SKM-1 (cell line): ENCODE measurements at regions not wholly inside any gene's neighbourhood (a gene's known extent, or its start where the extent isn't known, plus 50 kb on each side); places are given as distances from the start of the nearest gene placed in this dataset.

Experiments
- DNase-seq: peaks from one replicate; lab custom pipeline; 2025; ENCODE audit not compliant: unreplicated experiment; lab: John Stamatoyannopoulos, UW

- DNase-seq, result no peak
Observed at GRCh38 chr4:31343061-31343460, 622.9 kb downstream of the PCDH7 start.

- DNase-seq, result no peak
Observed at GRCh38 chr4:31349907-31350306, 629.7 kb downstream of the PCDH7 start.

DNA sequence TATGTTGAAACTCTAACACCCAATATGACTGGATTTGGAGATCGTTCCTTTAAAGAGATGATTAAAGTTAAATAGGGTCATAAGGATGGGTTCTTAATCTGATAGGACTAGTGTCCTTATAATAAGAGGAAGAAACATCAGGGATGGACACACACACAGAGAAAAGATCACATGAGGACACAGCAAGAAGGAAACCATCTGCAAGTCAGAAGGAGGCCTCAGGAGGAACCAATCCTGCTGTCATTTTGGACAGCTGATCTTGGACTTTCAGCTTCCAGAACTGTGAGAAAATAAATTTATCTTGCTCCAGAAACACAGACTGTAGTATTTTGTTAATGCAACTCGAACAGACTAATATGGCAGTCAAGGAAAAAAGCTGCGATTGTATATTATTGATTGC lies 631.5 kb downstream of the PCDH7 start:
- DNase-seq, result no peak

DNA sequence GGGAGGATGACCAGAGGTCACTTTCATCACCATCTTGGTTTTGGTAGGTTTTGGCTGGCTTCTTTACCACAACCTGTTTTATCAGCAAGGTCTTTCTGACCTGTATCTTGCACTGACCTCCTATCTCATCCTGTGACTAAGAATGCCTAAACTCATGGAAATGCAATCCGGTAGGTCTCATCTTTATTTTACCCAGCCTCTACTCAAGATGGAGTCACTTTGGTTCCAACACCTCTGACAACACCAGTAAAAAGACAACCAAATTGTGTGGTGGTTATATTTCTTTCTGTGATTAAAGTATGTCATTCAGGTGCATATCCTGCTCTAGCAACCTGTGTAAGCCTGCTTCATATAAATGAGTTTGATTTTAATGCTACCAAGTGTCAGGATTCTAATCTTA lies 636.7 kb downstream of the PCDH7 start:
- DNase-seq, result no peak

DNA sequence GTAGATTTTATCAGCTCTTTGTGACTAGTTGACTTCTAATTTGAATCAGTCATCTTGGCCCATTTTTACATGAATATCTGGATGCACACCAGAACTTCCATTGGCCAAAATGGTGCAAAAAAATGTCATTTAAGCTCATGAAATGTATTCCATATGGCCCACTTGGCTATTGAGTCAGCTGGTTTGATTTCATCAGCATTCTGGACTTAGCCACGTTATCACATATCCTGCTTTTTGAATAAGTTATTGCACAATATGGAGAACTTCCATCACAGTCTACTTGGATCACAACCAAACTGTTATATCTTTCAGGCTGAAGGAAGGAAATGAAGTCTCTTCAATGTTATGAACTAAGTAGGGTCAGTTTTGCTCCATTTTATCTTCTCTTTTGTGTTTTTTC lies 640.6 kb downstream of the PCDH7 start:
- DNase-seq, result no peak

DNA sequence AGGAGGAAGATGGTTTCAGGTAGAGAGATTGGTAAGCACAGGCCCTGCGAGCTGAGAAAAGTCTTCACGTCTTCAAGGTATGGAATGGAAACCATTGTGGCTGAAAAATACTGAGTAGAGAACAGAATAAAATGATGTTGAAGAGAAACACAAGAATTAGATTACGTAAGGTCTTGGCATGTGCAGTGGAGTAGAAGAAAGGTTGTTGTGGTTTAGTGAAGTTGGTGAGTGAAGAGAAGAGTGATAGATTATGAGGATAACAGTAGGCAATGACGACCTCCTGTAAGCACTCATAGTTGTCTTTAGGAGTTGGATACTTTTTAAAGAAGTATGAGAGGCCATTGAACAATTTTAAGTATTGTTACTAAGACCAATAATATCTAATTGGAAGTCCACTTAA lies 642.6 kb downstream of the PCDH7 start:
- DNase-seq, result no peak

- DNase-seq, result no peak
Observed at GRCh38 chr4:31365006-31365690, 645.0 kb downstream of the PCDH7 start.

GRCh38 chr4:31366041-31366440 lies 645.9 kb downstream of the PCDH7 start:
- no peak for DNase-seq

- peak; percentile 62 for DNase-seq
Observed at GRCh38 chr4:31370866-31371465, 650.8 kb downstream of the PCDH7 start.

DNA sequence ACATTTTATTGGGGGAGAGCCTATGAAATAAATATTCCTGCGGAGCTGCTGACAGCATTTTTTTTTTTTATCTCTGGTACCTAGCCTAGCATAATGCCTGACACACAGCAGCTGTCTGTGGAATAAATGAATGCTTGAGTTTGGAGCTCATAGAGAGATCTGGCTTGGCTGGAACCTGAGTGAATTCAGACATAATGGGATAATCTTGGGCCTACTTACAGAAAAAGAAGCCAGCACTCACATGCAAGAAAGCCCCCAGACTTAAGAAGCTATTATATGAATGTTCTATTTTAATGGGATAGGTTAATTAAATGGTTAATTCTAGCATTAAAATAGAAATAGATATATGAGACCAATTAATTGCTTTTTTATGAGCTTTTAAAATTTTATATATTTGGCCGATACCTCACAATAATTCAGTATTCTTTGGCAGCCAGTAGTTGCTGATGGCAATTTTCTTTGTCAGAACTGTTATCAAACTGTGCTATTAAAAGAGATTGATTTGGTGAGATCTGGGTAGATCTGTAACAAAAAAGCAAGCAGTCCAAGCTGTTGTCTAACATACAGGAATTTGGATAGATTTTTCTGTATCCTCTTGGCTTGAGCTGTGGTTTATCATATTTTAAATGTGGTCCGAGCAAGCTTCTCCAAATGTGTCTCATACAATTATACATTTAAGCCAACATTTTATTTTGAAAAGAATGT lies 654.2 kb downstream of the PCDH7 start:
- DNase-seq, result no peak

- no peak for DNase-seq
Observed at GRCh38 chr4:31375936-31376335, 655.8 kb downstream of the PCDH7 start.

- no peak for DNase-seq
Observed at GRCh38 chr4:31379364-31379763, 659.2 kb downstream of the PCDH7 start.

GRCh38 chr4:31383767-31384166 lies 663.6 kb downstream of the PCDH7 start:
- no peak for DNase-seq

- no peak for DNase-seq
Observed at GRCh38 chr4:31390849-31391248, 670.7 kb downstream of the PCDH7 start.

- DNase-seq, result no peak
Observed at GRCh38 chr4:31391976-31392375, 671.8 kb downstream of the PCDH7 start.

GRCh38 chr4:31392923-31393322 lies 672.8 kb downstream of the PCDH7 start:
- DNase-seq, result no peak

DNA sequence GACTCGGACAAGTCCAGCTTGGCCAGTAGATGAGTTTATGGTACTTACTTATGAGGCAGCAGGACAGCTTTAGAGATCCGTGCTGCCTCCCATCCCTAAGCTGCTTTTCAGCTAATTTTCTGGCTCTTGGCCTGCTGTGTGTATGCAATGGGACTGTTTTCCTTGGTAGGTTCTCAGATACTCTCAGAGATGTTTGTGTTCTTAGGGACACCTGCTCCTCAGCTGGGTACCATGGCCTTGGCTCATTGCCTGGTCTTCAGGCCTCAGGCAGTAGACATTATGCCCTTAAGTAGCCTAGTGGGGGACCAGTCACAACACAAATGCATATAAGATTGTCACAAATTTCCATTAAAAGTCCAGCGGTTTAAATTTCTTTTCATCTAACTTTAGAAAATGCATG lies 688.0 kb downstream of the PCDH7 start:
- DNase-seq, result no peak

- no peak for DNase-seq
Observed at GRCh38 chr4:31411565-31411964, 691.4 kb downstream of the PCDH7 start.

- DNase-seq, result no peak
Observed at GRCh38 chr4:31415629-31416028, 695.5 kb downstream of the PCDH7 start.

- DNase-seq, result no peak
Observed at GRCh38 chr4:31416498-31416897, 696.3 kb downstream of the PCDH7 start.

DNA sequence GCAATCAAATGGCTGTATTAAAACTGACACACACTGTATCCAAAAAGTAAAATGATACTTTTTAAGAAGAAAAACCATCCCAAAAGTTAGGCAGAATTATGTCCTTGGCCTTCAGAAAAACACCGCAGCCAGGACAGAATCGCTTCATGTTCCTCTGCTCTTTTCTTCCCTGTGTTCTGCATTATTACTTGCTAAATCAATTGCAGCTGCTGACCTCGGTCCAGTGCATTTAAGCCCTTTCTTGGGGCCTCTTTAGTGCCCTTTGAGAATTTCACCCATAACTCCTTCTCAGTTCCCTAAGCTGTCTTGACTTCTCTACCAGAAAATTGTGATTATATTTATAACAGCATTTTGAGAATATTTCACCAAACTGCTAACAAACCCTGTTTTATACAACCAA lies 696.9 kb downstream of the PCDH7 start:
- DNase-seq, result no peak

DNA sequence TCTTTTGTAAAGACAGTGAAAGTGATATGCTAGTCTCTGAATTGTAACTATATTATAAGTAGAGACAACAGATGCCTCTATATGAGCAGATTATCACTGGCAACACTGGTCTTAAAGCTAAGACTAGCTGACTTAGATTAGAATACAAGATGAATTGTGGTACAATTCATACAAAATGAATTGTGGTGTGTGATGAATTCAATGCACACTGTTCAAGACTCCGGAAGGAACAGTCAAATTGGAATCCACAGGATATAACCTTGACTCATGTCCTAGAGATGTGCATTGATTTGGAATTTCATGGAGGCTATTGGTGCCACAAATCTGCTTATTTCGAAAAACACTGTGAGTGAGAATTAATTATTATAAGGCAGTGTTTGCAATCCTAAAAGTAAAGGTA lies 701.8 kb downstream of the PCDH7 start:
- DNase-seq, result no peak
